GM23338 (cell line): ENCODE measurements at regions not wholly inside any gene's neighbourhood (a gene's known extent, or its start where the extent isn't known, plus 50 kb on each side); places are given as distances from the start of the nearest gene placed in this dataset.

Experiments
- ATAC-seq: fragments of 200-7000 bp; cut with Tn5 transposase; 3 replicates; pipeline ENCODE4 v1.9.1; 2020
- DNase-seq: peaks from one replicate; pipeline ENCODE4 v3.0.0-alpha.2; 2015; ENCODE audit warnings: low spot score
- H2AFZ ChIP-seq: fragments of 200-600 bp; sonication (generic); 2 replicates; pipeline ENCODE4 v1.8.0; 2016; ENCODE audit warnings: antibody characterized with exemption, mild to moderate bottlenecking, moderate library complexity
- H3F3A ChIP-seq: fragments of 200-600 bp; sonication (generic); replicated peaks from 2 replicates; pipeline ENCODE4 v1.8.0; 2017; ENCODE audit warnings: antibody characterized with exemption, mixed run types, low read depth
- H3K27ac ChIP-seq: fragments of 200-600 bp; sonication (generic); 2 replicates; pipeline ENCODE4 v1.6.1; 2016; ENCODE audit warnings: low read depth
- H3K27me3 ChIP-seq: fragments of 200-600 bp; sonication (generic); 2 replicates; pipeline ENCODE4 v1.8.0; 2016; ENCODE audit warnings: mild to moderate bottlenecking, mixed run types, moderate library complexity; ENCODE audit not compliant: insufficient read depth
- H3K36me3 ChIP-seq: fragments of 200-600 bp; sonication (generic); 2 replicates; pipeline ENCODE4 v1.8.0; 2016; ENCODE audit warnings: mild to moderate bottlenecking; ENCODE audit not compliant: insufficient read depth
- H3K4me1 ChIP-seq: fragments of 200-600 bp; sonication (generic); 2 replicates; pipeline ENCODE4 v1.8.0; 2016; ENCODE audit warnings: mild to moderate bottlenecking, moderate library complexity; ENCODE audit not compliant: insufficient read depth
- H3K4me2 ChIP-seq: fragments of 200-600 bp; sonication (generic); 2 replicates; pipeline ENCODE4 v1.7.1; 2017; ENCODE audit warnings: mixed run types
- H3K4me3 ChIP-seq: fragments of 200-600 bp; sonication (generic); 2 replicates; pipeline ENCODE4 v1.6.1; 2016; ENCODE audit warnings: mixed run types
- H3K79me2 ChIP-seq: fragments of 200-600 bp; sonication (generic); replicated peaks from 2 replicates; pipeline ENCODE4 v1.8.0; 2017; ENCODE audit warnings: mild to moderate bottlenecking; ENCODE audit not compliant: insufficient read depth
- H3K9me2 ChIP-seq: fragments of 200-600 bp; sonication (generic); 2 replicates; pipeline ENCODE4 v1.8.0; 2017; ENCODE audit not compliant: insufficient read depth
- H4K20me1 ChIP-seq: fragments of 200-600 bp; sonication (generic); replicated peaks from 2 replicates; pipeline ENCODE4 v1.8.0; 2017; ENCODE audit warnings: mild to moderate bottlenecking; ENCODE audit not compliant: insufficient read depth
- H3K27ac Mint-ChIP-seq: 2 replicates; pipeline ENCODE4 v1.8.0; 2020; ENCODE audit warnings: inconsistent platforms, mild to moderate bottlenecking, moderate library complexity, mixed read lengths
- H3K27me3 Mint-ChIP-seq: 3 replicates; pipeline ENCODE4 v1.8.0; 2022; ENCODE audit warnings: low read depth, mild to moderate bottlenecking, moderate library complexity, mixed read lengths, inconsistent platforms; ENCODE audit not compliant: insufficient read depth, poor library complexity
- H3K36me3 Mint-ChIP-seq: 3 replicates; pipeline ENCODE4 v1.8.0; 2021; ENCODE audit warnings: low read depth, mild to moderate bottlenecking, inconsistent platforms, moderate library complexity, mixed read lengths
- H3K4me1 Mint-ChIP-seq: 3 replicates; pipeline ENCODE4 v1.8.0; 2020; ENCODE audit warnings: mild to moderate bottlenecking, inconsistent platforms, mixed read lengths
- H3K4me3 Mint-ChIP-seq: 3 replicates; pipeline ENCODE4 v1.8.0; 2021; ENCODE audit warnings: moderate library complexity, mild to moderate bottlenecking, inconsistent platforms, mixed read lengths
- H3K9me3 Mint-ChIP-seq: 3 replicates; pipeline ENCODE4 v1.8.0; 2020; ENCODE audit warnings: moderate library complexity, mild to moderate bottlenecking, inconsistent platforms, mixed read lengths
- CREB1 ChIP-seq: fragments of 250-450 bp; sonication (Bioruptor Pico); IDR thresholded peaks from 2 replicates; pipeline ENCODE4 v1.5.0; 2020; ENCODE audit warnings: low read depth, mild to moderate bottlenecking, moderate library complexity
- CTCF ChIP-seq, 2 experiments: fragments of 200-600 bp in 1 of 2; sonication (generic) in 1 of 2; conservative IDR thresholded peaks; 2 replicates each; pipeline versions ENCODE4 v1.5.1 to v1.6.1; 2016 to 2017; ENCODE audit warnings: antibody characterized with exemption in 2 of 2, low read depth in 2 of 2, mild to moderate bottlenecking in 2 of 2, moderate library complexity in 1 of 2
- ETS1 ChIP-seq: IDR thresholded peaks from 2 replicates; pipeline ENCODE4 v1.6.1; 2016; ENCODE audit warnings: antibody characterized with exemption
- EZH2 ChIP-seq: fragments of 200-600 bp; sonication (generic); IDR thresholded peaks from one replicate; pipeline ENCODE4 v1.8.0; 2017; ENCODE audit warnings: antibody characterized with exemption, mild to moderate bottlenecking, low read depth; ENCODE audit not compliant: unreplicated experiment
- EZH2phosphoT487 ChIP-seq: fragments of 200-600 bp; sonication (generic); IDR thresholded peaks from one replicate; pipeline ENCODE4 v1.8.1; 2018; ENCODE audit warnings: antibody characterized with exemption; ENCODE audit not compliant: unreplicated experiment
- JUNB ChIP-seq: IDR thresholded peaks from one replicate; pipeline ENCODE4 v1.6.1; 2016; ENCODE audit warnings: antibody characterized with exemption; ENCODE audit not compliant: unreplicated experiment
- NANOG ChIP-seq: IDR thresholded peaks from 2 replicates; pipeline ENCODE4 v1.6.1; 2016; ENCODE audit warnings: antibody characterized with exemption, borderline replicate concordance
- POLR2AphosphoS5 ChIP-seq: IDR thresholded peaks from 2 replicates; pipeline ENCODE4 v1.6.1; 2016; ENCODE audit warnings: antibody characterized with exemption, low read depth
- REST ChIP-seq: IDR thresholded peaks from one replicate; pipeline ENCODE4 v1.6.1; 2018; ENCODE audit warnings: antibody characterized with exemption; ENCODE audit not compliant: unreplicated experiment
- STAT1 ChIP-seq: IDR thresholded peaks from one replicate; pipeline ENCODE4 v1.6.1; 2016; ENCODE audit warnings: antibody characterized with exemption; ENCODE audit not compliant: unreplicated experiment
- ZNF114 ChIP-seq: fragments of 250-450 bp; sonication (Bioruptor Pico); IDR thresholded peaks from 2 replicates; pipeline ENCODE4 v1.5.0; 2020; ENCODE audit warnings: mild to moderate bottlenecking, moderate library complexity
- ZNF331 ChIP-seq: fragments of 250-450 bp; sonication (Bioruptor Pico); IDR thresholded peaks from 2 replicates; pipeline ENCODE4 v1.5.0; 2020; ENCODE audit warnings: low read depth, mild to moderate bottlenecking, moderate library complexity
- TF ChIP-seq, protein P1 (sequence below): fragments of 250-450 bp; sonication (Bioruptor Pico); IDR thresholded peaks from 2 replicates; pipeline ENCODE4 v1.5.0; 2020; ENCODE audit warnings: mild to moderate bottlenecking, moderate library complexity

DNA sequence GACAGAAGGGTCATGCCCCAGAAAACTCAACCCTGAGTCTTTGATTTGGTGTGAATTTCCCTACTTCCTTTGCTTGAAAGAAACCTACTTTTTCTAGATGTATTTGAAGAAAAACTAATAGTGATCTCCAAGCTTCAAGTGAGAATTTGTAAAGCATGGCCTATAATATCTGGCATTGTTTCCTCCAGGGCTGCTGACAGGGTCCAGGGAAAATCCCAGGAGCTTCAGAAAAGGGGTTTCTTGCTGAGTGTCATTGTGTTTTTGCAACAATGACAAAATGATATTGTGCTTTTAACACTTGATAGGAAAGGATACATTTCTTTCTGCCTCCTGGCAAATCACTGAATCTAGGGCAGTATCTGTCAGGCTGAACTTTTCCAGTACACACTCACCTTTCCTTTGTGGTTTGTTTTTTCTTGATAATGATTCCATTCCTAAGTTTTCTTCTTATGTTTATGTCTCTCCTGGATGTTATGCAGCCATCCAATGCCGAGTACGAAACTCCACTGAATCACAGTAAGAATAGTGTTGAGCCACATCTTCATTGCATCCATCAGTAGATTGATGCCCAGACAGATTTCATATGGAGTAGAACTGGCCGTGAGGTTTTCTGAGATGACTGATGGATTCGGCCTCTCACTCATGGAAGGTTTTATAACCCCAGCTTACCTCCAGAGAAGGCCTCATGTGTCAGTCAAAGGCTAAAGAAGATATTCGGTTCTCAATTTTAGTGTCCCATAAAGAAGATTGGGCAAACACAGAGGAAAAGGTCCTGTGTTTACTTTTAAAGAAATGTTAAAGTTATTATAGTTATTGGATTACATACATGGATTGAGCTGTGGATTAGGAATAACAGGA lies 76.9 kb upstream of the STEAP1B start:
- H3K27ac ChIP-seq: no peak overlapping the region

More for the DNA sequence above, 76.9 kb upstream of the STEAP1B start:
- Mint-ChIP-seq H3K9me3 (no peaks in the 10 kb centered on the region; the same call in 2 of the 3 replicates), H3K27me3 (no peaks in the 10 kb centered on the region), H3K4me1 (no peaks in the 10 kb centered on the region), H3K4me3 (no peak overlapping the region), H3K36me3 (no peaks in the 10 kb centered on the region), H3K27ac (no peak overlapping the region)
- H3K4me3 ChIP-seq: no peak overlapping the region
- no peaks in the 10 kb centered on the region for H3K4me1 ChIP-seq
- H3F3A ChIP-seq: no peaks in the 10 kb centered on the region
- H3K9me2 ChIP-seq: peaks cover 5% of the 10 kb centered on the region
- ATAC-seq (no peak), DNase-seq (no peak)
- H2AFZ ChIP-seq: no peak overlapping the region
- no peak for TF ChIP-seq ZNF114 (CRISPR knock-in tag)
- TF ChIP-seq ZNF331 (CRISPR knock-in tag): no peak
- TF ChIP-seq POLR2AphosphoS5: no peak
- no peak for TF ChIP-seq NANOG
- no peak for TF ChIP-seq ETS1
- no peak for TF ChIP-seq STAT1
- TF ChIP-seq, protein P1, sequence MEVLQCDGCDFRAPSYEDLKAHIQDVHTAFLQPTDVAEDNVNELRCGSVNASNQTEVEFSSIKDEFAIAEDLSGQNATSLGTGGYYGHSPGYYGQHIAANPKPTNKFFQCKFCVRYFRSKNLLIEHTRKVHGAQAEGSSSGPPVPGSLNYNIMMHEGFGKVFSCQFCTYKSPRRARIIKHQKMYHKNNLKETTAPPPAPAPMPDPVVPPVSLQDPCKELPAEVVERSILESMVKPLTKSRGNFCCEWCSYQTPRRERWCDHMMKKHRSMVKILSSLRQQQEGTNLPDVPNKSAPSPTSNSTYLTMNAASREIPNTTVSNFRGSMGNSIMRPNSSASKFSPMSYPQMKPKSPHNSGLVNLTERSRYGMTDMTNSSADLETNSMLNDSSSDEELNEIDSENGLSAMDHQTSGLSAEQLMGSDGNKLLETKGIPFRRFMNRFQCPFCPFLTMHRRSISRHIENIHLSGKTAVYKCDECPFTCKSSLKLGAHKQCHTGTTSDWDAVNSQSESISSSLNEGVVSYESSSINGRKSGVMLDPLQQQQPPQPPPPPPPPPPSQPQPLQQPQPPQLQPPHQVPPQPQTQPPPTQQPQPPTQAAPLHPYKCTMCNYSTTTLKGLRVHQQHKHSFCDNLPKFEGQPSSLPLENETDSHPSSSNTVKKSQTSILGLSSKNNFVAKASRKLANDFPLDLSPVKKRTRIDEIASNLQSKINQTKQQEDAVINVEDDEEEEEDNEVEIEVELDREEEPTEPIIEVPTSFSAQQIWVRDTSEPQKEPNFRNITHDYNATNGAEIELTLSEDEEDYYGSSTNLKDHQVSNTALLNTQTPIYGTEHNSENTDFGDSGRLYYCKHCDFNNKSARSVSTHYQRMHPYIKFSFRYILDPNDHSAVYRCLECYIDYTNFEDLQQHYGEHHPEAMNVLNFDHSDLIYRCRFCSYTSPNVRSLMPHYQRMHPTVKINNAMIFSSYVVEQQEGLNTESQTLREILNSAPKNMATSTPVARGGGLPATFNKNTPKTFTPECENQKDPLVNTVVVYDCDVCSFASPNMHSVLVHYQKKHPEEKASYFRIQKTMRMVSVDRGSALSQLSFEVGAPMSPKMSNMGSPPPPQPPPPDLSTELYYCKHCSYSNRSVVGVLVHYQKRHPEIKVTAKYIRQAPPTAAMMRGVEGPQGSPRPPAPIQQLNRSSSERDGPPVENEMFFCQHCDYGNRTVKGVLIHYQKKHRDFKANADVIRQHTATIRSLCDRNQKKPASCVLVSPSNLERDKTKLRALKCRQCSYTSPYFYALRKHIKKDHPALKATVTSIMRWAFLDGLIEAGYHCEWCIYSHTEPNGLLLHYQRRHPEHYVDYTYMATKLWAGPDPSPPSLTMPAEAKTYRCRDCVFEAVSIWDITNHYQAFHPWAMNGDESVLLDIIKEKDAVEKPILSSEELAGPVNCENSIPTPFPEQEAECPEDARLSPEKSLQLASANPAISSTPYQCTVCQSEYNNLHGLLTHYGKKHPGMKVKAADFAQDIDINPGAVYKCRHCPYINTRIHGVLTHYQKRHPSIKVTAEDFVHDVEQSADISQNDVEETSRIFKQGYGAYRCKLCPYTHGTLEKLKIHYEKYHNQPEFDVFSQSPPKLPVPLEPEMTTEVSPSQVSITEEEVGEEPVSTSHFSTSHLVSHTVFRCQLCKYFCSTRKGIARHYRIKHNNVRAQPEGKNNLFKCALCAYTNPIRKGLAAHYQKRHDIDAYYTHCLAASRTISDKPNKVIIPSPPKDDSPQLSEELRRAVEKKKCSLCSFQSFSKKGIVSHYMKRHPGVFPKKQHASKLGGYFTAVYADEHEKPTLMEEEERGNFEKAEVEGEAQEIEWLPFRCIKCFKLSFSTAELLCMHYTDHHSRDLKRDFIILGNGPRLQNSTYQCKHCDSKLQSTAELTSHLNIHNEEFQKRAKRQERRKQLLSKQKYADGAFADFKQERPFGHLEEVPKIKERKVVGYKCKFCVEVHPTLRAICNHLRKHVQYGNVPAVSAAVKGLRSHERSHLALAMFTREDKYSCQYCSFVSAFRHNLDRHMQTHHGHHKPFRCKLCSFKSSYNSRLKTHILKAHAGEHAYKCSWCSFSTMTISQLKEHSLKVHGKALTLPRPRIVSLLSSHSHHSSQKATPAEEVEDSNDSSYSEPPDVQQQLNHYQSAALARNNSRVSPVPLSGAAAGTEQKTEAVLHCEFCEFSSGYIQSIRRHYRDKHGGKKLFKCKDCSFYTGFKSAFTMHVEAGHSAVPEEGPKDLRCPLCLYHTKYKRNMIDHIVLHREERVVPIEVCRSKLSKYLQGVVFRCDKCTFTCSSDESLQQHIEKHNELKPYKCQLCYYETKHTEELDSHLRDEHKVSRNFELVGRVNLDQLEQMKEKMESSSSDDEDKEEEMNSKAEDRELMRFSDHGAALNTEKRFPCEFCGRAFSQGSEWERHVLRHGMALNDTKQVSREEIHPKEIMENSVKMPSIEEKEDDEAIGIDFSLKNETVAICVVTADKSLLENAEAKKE (CRISPR knock-in tag): no peak
- no peak for TF ChIP-seq JUNB
- no peak for TF ChIP-seq EZH2
- TF ChIP-seq REST: no peak
- no peak for TF ChIP-seq CREB1 (CRISPR knock-in tag)
- TF ChIP-seq CTCF (conservative IDR thresholded peaks at IDR 0.05; ENCODE audit: low read depth in 2 of 2): no peak
- no peak for TF ChIP-seq EZH2phosphoT487
- no peaks in the 10 kb centered on the region; the same call in 1 of the 2 replicates for H3K36me3 ChIP-seq
- H3K4me2 ChIP-seq: no peak overlapping the region
- no peaks in the 10 kb centered on the region for H3K27me3 ChIP-seq
- H3K79me2 ChIP-seq: no peaks in the 10 kb centered on the region
- no peaks in the 10 kb centered on the region for H4K20me1 ChIP-seq
